Astrocyte (in vitro differentiated cells and primary cell): ENCODE measurements at regions not wholly inside any gene's neighbourhood (a gene's known extent, or its start where the extent isn't known, plus 50 kb on each side); places are given as distances from the start of the nearest gene placed in this dataset.

Source experiments
- CTCF ChIP-seq: IDR thresholded peaks from 2 replicates; pipeline ENCODE4 v1.5.1; 2011; ENCODE audit warnings: low read depth, mild to moderate bottlenecking, inconsistent platforms, low read length, moderate library complexity; ENCODE audit not compliant: insufficient read depth
- EZH2 ChIP-seq: IDR thresholded peaks from 2 replicates; pipeline ENCODE4 v1.6.1; 2012; ENCODE audit warnings: mild to moderate bottlenecking, low read length, inconsistent platforms; ENCODE audit not compliant: insufficient read depth

- TF ChIP-seq EZH2 (no peak), CTCF (peak; percentile 95)
These were observed 54.7 kb upstream of the SYPL1 start for GRCh38 chr7:106166651-106167342.
